DMS 273 (cell line): ENCODE measurements at regions not wholly inside any gene's neighbourhood (a gene's known extent, or its start where the extent isn't known, plus 50 kb on each side); places are given as distances from the start of the nearest gene placed in this dataset.
"Not testable (repeated sequence)": the region's sequence is repeated elsewhere in the genome, so short reads cannot be mapped to it uniquely, and the experiment has no call there.

Experiments
- DNase-seq: peaks from one replicate; lab custom pipeline; 2025; ENCODE audit not compliant: unreplicated experiment; lab: John Stamatoyannopoulos, UW

DNA sequence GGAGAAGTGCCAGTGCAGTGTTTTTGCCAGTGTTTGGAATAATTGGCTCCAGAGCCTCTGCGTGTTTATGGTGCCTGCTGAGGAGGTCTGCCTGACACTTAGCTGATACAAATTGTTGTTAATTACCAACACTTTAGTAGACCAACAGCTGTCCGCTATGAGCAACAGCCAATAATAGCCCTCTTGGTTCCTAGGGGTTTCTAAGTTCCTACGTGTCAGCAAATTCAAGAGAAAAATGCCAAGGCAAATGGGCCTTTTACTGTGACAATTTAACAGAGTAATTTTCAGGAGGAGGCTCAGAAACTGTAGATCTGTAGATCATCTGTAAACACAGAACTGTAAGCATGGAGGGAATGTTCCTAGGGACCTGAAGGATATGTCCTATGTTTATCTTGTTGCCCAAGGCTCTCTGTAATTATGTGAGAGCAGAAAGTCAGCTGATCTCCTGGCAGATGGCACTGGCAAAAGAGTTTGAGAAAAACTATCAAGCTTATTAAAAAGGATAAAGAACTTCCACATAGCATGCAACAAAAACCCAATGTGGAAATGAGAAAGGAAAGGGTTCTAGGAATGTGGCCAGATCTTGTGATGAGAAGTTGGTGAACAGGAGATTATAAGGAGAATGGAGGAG is 157.7 kb downstream of the GJA1 start:
- peak; percentile 70 for DNase-seq

DNA sequence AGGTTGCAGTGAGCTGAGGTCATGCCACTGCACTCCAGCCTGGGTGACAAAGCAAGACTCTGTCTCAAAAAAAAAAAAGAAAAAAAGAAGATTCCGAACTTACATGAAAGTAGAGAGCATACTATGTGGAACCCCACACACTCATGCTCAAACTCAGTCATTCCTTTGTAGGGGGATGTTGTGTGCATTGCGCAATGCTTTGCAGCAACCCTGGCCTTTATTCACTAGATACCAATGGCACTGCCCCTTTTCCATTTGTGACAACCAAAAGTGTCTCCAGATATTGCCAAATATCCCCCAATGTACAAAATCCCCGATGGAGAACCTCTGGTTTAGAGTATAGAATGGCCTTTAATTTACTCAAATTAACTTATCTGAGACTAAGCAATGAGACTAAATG is 158.6 kb downstream of the GJA1 start:
- no peak for DNase-seq

DNA sequence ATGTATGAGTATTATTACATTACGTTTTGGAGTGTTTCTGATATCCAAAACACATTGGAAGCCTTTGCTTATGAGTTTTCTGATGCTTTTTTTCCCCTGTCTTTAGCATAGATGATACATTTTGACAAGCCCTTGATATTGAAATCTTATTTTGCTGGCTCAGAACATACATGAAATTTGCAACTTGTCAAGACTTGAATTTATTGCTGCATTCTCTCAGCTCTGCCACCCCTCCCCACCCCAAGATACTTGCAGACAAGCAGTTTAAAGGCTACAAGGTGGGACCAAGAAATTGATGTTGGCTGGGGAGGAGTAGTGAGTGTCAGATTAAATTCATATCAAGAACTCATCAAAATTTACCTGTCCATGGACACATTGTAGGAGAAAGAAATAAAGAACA is 160.2 kb downstream of the GJA1 start:
- DNase-seq = no peak

DNA sequence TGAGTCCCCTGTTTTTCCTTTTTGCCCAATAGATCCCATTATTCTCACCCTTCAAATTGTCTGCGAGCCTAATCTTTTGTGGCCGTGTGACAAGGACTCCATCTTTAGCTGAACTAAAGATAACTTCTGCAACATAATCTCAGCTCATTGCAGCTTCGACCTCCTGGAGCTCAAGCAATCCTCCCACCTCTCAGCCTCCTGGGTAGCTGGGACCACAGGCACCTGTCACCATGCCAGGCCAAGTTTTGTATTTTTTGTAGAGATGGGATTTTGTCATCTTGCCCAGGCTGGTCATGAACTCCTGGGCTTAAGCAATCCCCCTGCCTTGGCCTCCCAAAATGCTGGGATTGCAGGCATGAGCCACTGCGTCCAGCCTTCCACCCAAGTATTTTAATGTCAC is 161.0 kb downstream of the GJA1 start:
- DNase-seq = no peak

DNA sequence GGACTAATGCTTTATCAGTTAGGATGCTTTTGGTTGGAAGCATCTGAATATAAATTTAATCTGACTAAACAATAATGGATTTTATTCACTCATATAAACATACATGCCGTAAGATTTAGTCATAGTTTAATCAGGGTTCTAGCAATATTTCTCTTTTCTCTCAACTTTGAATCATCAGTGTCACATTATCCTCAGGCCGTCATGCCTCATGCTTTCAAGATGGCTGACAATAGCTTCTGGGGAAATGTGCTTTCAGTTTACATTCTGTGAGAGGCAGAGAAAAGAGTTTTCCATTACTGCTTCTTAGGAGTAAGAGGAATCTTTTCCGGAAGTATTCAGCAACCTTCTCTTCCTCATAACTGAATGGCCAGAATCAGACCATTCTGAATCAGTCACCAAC is 162.2 kb downstream of the GJA1 start:
- DNase-seq = no peak

DNA sequence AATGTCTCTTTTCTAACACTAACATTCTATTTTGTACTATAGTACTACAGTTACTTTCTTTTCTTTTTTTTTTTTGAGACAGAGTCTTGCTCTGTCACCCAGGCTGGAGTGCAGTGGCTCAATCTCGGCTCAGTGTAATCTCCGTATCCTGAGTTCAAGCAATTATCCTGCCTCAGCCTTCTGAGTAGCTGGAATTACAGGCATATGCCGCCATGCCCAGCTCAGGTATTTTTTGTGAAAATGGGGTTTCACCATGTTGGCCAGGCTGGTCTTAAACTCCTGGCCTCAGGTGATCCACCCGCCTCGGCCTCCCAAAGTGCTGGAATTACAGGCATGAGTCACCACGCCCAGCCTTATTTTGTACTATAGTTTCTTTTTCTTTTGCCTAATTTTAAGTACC is 163.9 kb downstream of the GJA1 start:
- DNase-seq = not testable (repeated sequence)

DNA sequence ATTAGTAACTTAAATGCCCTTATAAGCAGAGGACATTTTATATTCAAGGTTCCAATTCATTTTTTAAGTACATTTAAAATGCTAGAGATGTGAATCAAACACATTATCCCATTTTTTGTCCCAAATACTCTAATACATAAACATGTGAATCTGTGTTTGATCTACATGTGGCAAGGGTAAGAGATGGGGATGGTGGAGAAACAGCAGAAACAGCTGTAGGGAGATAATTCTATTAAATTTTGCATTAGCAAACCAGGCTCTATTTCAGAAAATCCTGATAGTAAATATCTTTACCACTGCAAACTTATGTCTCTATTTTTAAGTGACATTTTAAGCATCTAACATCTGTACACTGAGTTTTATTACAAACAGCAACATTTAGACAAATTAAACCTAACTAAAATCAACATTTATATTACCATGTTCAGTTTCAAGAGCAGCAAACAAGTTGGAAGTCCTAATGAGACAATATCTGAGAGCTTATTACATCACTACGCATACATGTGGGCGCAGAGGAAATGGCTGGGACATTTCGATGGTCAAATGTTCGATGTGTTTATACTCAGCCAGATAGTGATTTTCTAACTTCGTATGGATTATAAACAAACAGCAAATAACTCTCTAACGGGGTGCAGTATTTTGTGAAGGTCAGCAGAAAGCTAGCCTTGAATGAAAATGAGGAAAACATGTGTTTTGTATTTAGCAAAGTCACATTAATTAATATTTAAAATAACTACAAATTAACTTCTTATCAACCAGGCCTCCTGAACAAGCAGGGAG is 165.1 kb downstream of the GJA1 start:
- no peak for DNase-seq

DNA sequence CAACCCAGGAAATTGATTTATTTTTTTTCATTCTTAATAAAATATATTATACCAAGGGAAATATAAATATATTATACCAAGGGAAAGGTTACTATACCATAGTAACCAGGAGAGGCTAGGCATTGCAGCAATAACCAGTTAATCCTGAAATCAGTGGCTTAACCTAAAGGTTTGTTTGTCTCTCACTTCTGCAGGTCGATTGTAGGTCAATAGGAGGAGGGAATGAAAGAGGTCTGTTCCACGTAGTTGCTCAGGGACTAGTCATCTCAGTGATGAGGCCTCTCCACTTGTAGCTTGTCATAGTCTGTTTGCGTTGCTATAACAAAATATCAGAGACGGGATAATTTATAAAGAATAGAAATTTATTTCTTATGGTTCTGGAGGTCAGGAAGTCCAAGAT is 168.0 kb downstream of the GJA1 start:
- no peak for DNase-seq

DNA sequence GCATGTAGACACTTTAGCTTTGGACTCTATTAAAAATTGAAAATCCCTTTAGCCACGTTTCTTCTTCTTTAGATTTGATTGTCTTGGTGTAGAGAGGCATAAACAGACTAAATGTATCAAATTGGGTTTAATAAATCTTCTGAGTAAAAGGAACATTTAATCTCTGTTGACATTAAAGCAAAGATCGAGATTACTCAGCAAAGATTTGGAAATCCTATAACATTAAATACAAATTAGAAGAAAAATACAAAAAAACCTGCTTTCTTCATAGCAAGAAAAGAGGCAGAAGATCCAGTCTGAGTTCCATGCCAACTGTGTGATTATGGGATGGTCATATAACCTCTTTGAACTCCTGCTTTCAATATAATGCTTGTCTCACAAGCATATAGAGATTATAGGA is 172.3 kb downstream of the GJA1 start:
- DNase-seq = no peak

DNA sequence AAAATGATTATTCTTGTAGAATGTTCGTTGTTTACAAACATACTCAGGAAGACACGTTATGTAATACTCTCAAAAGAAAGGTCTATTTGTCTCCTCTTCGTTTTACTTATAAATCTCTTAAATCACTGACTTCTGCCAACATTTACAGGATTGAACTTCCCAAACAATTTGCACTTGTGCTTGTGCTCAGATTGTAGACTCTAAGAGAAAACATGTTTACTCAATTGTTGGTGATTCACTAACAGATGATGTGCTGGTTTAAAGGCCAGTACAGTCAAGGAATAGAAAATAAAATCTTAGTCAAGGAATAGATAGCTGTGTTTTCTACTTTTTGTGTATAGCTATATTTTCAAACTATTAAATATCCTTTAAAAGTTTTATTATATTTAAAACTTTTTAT is 172.8 kb downstream of the GJA1 start:
- DNase-seq = no peak

DNA sequence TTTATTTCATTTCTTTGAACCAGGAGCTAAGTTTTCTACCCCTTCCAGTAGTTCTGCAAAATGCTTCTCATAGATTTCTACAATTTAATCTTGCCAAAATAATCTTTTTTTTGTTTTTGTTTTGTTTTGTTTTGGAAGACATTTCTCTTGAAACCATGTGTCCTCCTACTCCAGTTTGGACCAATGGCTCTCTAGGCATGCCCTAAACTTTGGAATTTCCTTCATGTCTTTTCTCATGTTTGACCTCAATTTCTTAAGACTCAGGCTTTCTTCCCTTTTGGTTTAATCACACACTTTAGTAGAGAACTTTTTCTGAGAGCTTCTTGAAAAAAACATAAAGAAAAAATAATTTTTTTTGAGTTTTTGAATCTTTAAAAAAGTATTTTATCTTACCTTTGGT is 173.8 kb downstream of the GJA1 start:
- DNase-seq = no peak

DNA sequence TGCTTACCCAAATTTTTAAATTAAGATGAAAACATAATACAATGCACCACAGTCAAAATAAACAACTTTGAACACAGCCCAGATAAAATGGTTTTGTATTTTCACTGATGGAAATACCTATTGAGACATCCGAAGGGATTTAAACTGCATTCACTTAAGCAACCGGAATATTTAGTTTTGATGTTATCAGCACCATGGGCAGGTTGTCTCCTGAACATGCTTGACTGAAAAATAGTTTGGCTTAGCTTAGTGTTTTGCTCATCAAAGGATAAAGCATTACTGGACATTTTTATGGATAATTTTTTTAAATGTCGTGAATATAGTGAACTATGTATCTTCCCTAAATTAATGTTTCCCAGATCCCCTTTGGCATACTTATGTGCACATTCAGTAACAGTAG is 177.5 kb downstream of the GJA1 start:
- no peak for DNase-seq

DNA sequence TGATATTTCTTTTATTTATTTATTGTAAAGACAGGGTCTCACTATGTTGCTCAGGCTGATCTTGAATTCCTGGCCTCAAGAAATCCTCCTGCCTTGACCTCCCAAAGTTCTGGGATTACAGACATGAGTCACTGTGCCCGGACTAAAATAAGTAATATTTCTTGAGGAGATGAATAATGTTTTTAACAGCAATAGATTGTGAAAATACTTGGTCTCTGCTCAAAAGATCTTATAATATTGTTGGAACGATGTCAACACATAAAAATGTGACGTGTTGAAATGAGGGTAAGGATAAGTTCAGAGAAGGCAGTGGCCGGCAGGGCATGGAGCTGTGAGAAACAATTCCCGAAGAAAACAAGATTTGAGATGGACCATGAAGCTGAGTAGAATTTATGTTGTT is 178.7 kb downstream of the GJA1 start:
- no peak for DNase-seq

DNA sequence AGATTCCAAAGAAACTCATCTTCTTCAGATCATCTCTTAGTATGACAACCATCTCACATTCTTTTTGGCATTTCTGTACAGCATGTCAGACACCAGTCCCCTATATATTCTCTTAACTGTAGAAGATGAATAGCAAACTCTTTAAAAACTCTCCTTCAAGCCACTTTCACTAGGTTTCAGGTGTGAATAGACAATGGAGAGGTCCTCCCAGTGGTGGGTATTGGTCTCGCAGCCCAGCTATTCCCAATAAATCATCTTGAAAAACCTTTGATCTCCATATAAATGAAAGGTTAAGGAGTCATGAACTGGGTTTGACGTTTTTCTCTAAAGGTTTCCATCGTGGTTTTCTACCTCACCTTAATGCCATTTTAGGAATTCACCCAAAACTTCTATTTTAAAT is 180.0 kb downstream of the GJA1 start:
- DNase-seq = no peak

DNA sequence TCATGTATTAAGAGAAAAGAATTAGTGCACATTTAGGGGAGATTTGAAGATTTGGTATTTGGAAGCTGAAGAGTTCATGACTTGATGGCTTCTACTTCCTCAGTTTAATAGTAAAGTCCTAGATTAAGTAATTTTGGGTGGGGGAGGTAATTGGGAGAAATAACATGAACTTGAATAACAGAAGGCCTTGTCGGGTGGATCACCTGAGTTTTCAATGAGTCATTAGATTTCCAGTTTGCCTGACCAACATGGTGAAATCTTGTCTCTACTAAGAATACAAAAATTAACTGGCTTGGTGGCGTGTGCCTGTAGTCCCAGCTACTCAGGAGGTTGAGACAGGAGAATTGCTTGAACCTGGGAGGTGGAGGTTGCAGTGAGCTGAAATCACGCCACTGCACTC is 181.0 kb downstream of the GJA1 start:
- DNase-seq = no peak

DNA sequence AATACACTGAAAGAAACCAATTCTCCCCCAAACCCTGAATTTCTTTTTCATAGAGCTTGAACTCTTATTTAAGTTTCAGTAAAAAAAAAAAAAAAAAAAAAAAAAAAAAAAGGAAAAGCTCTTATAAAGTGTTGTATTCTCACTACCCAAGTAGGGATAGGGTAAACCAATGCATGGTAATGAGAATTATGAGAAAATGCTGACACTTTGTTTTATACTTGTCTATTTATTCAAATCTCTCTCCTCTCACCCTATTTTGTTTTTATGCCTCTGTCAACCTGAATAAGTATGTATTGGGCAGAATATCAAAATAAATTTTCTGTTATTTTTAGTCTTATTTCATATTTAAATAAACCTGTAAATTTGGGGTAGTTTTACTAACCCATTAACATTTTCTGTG is 181.9 kb downstream of the GJA1 start:
- no peak for DNase-seq

DNA sequence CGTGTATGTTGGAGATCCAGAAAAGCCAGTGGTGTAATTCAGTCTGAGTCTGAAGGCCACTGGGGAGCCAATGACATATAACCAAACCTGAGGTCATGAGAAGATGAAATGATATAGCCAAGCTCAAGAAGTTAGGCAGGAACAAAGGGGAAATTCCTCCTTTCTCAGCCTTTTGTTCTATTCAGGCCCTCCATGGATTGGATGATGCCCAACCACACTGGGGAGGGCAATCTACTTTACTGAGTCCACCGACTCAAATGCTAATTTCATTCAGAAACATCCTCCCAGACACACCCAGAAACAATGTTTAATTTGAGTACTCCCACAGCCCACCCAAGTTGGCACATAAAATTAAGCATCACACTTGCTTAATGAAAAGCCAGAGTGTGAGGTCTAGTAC is 183.6 kb downstream of the GJA1 start:
- no peak for DNase-seq

DNA sequence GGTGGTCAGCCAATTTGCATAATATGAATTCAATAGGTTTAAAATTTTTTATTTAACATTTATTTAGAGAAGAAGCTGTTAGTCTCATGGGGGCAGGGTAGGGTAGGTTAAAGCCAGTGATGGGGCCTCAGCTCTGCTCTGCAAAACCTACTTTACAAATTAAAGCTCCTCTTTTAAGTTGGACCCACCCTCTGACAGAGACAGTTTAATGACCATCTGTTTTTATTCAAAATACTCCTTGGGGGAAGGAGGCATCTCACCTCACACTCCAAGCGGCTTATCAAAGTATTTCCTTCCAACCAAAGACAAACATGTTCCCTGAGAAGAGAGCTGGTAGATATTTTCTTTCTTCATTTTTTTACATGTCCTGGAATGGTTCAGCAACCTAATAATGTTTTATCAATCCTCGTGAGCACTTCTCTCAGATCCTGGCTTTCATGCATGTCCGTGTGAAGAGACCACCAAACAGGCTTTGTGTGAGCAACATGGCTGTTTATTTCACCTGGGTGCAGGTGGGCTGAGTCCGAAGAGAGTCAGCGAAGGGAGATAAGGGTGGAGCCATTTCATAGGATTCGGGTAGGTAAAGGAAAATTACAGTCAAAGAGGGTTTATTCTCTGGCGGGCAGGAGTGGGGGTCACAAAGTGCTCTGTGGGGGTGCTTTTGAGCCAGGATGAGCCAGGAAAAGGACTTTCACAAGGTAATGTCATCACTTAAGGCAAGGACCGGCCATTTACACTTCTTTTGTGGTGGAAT is 184.7 kb downstream of the GJA1 start:
- no peak for DNase-seq

DNA sequence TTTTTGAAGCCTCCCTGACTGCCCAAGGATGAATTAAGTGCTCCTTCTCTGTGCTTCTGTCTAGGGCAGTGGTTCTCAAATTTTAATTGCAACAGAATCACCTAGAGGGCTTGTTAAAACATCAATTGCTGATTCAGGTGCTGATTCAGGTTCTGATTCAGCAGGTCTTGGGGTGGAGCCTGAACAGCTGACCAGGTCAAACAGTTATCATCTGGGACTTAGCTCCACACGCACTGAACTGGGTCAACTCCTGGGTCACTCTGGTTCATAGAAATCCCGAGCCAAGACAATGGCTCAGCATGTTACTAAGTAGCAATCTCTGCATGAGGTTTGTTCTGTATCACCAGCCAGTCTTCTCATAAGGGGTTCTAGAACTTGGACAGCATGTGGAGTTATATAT is 192.3 kb downstream of the GJA1 start:
- DNase-seq = no peak

DNA sequence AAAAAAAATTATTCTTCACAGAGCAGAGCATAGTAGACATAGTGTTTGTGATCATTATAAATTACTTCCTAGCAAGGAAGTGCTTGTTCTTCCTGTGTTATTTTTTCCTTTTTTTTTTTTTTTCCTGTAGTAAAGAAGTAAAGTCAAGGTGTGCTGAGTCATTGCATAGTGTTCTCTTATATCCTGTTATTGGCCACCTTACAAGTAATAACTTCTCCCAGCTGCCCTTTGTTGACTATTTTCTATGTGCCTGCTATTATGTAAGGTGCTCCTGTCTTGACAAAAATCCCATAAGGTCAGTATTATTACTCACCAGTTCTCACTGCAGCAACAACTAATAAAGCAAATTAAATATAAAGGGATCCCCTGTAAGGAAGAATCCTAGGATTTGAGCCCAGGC is 195.3 kb downstream of the GJA1 start:
- no peak for DNase-seq

DNA sequence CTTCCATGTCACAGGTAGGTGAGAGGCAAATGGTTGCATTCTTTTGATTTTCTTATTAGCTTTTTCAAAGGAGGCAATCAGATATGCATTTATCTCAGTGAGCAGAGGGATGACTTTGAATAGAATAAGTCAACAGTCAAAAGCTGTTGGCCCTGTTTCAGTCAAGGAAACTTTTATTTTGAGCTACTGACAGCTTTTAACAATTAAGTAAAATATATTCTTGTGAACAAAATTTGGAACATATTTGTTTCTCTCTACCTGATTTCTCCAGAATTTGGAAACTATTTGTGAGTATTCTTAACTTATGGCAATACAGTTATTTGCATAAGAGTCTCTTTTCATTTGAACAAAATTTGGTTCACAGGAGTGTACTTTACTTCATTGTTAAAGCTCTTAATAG is 196.3 kb downstream of the GJA1 start:
- not testable (repeated sequence) for DNase-seq

DNA sequence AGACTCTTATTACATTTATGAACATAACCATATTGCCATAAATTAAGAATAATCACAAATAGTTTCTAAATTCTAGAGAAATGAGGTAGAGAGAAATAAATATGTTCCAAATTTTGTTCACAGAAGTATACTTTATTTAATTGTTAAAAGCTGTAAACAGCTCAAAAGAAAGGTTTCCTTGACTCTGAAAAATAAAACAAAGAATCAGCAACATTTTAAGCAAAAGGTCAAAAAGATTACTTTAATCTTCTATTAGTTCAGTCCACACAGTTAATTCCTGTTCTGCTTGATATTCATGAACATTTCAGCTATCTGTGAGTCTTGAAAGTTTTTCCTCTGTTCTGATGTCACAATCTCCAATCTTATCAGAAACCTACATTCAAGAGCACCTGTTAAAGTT is 197.9 kb downstream of the GJA1 start:
- DNase-seq = no peak
